Neutrophil (primary cell): ENCODE measurements at regions not wholly inside any gene's neighbourhood (a gene's known extent, or its start where the extent isn't known, plus 50 kb on each side); places are given as distances from the start of the nearest gene placed in this dataset.

Source experiments
- H3K27ac ChIP-seq: fragments of 200-600 bp; sonication (generic); 2 replicates; pipeline ENCODE4 v1.5.1; 2016; ENCODE audit warnings: mild to moderate bottlenecking, moderate library complexity
- H3K27me3 ChIP-seq: fragments of 200-600 bp; sonication (generic); 2 replicates; pipeline ENCODE4 v1.6.0; 2016; ENCODE audit warnings: mild to moderate bottlenecking
- H3K36me3 ChIP-seq: fragments of 200-600 bp; sonication (generic); 2 replicates; pipeline ENCODE4 v1.5.1; 2017
- H3K4me1 ChIP-seq, 2 experiments: fragments of 200-600 bp in 1 of 2; sonication (generic) in 1 of 2; 1 replicate in 1 of 2; 2 replicates in 1 of 2; pipeline versions ENCODE4 v1.5.1 to v1.6.1; 2013 to 2016; ENCODE audit warnings: low read depth in 1 of 2, low read length in 1 of 2, mild to moderate bottlenecking in 1 of 2, moderate library complexity in 1 of 2; ENCODE audit not compliant: control insufficient read depth in 1 of 2, insufficient read depth in 1 of 2
- H3K4me3 ChIP-seq, 2 experiments: fragments of 200-600 bp in 1 of 2; sonication (generic) in 1 of 2; 1 replicate in 1 of 2; 2 replicates in 1 of 2; pipeline ENCODE4 v1.5.1; 2013 to 2016; ENCODE audit warnings: low read depth in 1 of 2, low read length in 1 of 2, mild to moderate bottlenecking in 1 of 2, moderate library complexity in 1 of 2
- H3K9me3 ChIP-seq: fragments of 200-600 bp; sonication (generic); 2 replicates; pipeline ENCODE4 v1.5.1; 2016
- CTCF ChIP-seq: fragments of 200-600 bp; sonication (generic); IDR thresholded peaks from 2 replicates; pipeline ENCODE4 v1.5.1; 2016; ENCODE audit warnings: antibody characterized with exemption

DNA sequence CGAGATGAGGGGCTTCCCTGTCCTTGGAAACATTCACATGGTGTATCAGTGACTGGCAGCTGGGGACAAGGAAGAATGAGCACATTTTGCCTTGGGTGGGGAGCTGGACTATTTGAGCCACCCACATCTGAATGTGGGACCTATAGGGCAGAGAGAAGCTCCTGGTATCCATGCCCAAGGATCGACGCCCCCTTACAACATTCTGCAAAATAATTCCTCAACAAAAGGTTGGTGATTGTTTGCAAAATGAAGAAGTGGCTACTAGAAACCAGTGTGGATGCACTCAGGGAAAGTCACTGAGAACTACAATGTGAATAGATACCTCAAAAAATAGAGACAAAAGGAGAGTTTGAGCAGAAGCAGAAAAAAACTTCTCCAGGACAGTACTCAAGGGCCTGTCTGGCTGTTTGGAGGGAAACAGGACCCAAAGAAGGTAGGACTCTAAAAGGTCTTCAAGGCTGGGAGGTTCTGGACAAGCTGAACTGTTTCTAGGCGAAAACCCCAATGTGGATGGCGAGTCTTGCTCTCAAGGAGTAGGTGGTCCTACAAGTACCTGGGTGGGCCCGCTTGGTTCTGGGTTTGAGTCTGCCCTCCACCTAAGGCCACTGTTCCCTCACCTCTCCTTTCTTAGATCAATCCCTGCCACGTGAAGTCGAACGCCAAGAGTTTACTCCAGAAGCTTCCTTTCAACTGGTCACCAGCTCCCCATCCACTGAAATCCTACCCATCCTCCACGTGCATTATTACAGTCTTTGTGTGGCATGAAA is 125.0 kb upstream of the ZNF746 start:
- Histone ChIP-seq H3K4me1 (peaks cover 24 to 41% of the 10 kb centered on the region in 2 experiments), H3K9me3 (no peaks in the 10 kb centered on the region), H3K36me3 (peaks cover 37% of the 10 kb centered on the region), H3K27ac (peak overlapping the region; percentile 30), H3K4me3 (peak overlapping the region in 1 of 2 experiments; percentile 2), H3K27me3 (peaks cover 2% of the 10 kb centered on the region)
- no peak for TF ChIP-seq CTCF

GRCh38 chr7:149621776-149622175 is 124.2 kb upstream of the ZNF746 start:
- no peak for TF ChIP-seq CTCF
- Histone ChIP-seq H3K27me3 (no peaks in the 10 kb centered on the region), H3K4me1 (peaks cover 24 to 41% of the 10 kb centered on the region in 2 experiments), H3K9me3 (no peaks in the 10 kb centered on the region), H3K27ac (peak overlapping the region; percentile 30), H3K36me3 (peaks cover 46% of the 10 kb centered on the region), H3K4me3 (peak overlapping the region in 1 of 2 experiments; percentile 2)

DNA sequence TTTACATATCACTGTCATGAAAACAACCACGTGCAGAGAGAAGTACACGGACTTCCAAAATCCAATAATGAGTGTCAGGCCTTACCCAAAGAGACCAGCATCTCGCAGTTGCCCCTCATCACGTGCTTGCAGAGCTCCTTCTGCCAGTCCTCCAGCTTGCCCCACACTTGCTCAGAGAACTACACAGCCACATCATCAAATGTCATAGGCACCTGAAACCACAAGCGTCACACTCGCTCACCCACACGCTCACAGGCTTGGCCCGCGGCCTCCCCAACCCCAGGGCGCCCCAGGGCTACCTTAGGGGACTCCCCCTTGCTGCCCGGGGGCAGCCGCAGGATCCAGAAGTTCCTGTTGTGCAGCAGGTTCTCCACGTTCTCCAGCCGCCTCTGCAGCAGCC is 123.4 kb upstream of the ZNF746 start:
- Histone ChIP-seq H3K36me3 (peaks cover 54% of the 10 kb centered on the region), H3K9me3 (no peaks in the 10 kb centered on the region), H3K4me3 (no peak overlapping the region), H3K4me1 (peaks cover 22 to 41% of the 10 kb centered on the region in 2 experiments), H3K27ac (no peak overlapping the region), H3K27me3 (no peaks in the 10 kb centered on the region)
- TF ChIP-seq CTCF, result no peak

DNA sequence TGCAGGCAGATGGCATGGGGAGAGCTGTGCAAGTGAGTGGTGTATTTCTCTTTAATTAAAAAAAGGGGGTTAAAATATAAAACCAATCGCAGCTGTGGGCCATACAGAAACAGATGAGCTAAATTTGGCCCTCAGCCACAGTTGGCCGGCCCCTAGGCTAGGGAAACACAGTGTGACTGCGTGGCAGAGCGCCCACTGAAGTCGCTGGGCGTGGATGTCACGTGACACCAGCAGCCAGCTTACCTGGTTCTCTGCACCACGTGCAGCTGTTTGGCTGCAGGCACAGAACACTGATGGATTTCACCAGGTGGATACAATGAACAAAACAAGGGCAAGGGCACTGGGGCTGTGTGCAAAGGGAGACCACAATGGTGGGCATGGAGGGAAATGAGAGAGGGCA is 119.3 kb upstream of the ZNF746 start:
- no peaks in the 10 kb centered on the region for H3K27me3 ChIP-seq
- no peak overlapping the region for H3K27ac ChIP-seq
- no peaks in the 10 kb centered on the region for H3K9me3 ChIP-seq
- H3K4me1 ChIP-seq, result peaks cover 0 to 4% of the 10 kb centered on the region in 2 experiments
- TF ChIP-seq CTCF, result no peak
- peaks cover 94% of the 10 kb centered on the region for H3K36me3 ChIP-seq
- no peak overlapping the region for H3K4me3 ChIP-seq

DNA sequence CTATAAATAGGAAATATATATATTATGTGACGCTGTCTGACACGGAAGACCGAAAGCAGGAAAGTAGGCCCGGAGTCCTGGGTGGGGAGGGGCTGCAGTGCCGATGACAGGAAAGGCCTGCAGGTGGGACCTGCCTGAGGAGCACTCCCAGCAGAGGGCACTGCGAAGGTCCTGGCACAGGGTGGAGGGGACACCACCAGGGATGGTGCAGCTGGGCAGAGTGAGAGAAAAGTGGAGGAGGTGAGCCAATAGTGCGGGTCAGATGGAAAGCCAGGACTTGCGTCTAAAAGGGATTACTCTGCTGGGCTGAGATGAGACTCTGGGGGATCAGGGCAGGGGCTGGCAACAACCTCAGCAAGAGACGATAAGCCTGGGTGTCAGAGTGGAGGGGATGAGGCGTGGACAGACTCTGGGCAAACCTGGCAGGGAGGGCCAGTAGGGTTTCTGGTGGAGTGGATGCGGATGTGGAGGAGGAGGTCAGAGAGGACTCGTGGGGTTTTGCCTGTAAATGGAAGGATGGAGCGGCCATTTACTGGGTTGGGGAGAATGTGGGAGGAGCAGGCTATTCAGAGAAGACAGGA is 118.2 kb upstream of the ZNF746 start:
- Histone ChIP-seq H3K36me3 (peaks cover 100% of the 10 kb centered on the region), H3K9me3 (no peaks in the 10 kb centered on the region), H3K27ac (no peak overlapping the region), H3K4me3 (no peak overlapping the region), H3K27me3 (no peaks in the 10 kb centered on the region), H3K4me1 (no peaks in the 10 kb centered on the region)
- TF ChIP-seq CTCF, result no peak
